ENCODE measurements at regions not wholly inside any gene's neighbourhood (a gene's known extent, or its start where the extent isn't known, plus 50 kb on each side); places are given as distances from the start of the nearest gene placed in this dataset.

- TF ChIP-seq EP300 (IDR thresholded peaks at IDR 0.05) (no peak), CTCF (IDR thresholded peaks at IDR 0.05) (no peak), POLR2AphosphoS5 (IDR thresholded peaks at IDR 0.05) (no peak)
Measured at GRCh38 chr3:150117076-150117475, 146.4 kb upstream of the PFN2 start.

All from gastroesophageal sphincter (tissue), 3 donors.